Loucy (cell line): ENCODE measurements at regions not wholly inside any gene's neighbourhood (a gene's known extent, or its start where the extent isn't known, plus 50 kb on each side); places are given as distances from the start of the nearest gene placed in this dataset.

Experiments used
- EZH2phosphoT487 ChIP-seq: fragments of 200-600 bp; IDR thresholded peaks from 2 replicates; pipeline ENCODE4 v1.6.1; 2018; ENCODE audit warnings: antibody characterized with exemption, mild to moderate bottlenecking, moderate library complexity, borderline replicate concordance
- TF ChIP-seq, protein P1 (sequence below): fragments of 200-600 bp; sonication (generic); conservative IDR thresholded peaks from 2 replicates; pipeline ENCODE4 v1.5.1; 2014; ENCODE audit warnings: mild to moderate bottlenecking, antibody characterized with exemption, low read length

DNA sequence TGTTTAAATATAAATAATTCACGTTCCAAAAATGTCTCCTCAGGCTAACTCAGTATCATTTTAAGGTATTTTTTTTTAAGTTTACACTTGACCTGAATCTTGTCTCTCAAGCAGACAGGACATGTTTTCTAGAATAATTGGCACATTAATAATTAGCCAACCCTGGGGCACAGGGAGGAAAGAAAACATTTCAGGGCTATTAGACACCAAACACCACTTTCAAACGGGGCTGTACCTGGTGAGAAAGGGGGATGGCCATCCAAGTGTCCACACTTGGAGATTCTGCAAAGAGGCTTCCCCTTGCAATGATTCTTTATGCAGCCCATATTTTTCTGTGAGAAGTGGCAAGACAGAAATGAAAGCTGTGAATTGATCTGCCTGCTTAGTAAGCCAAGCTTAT, 560.8 kb downstream of the CD109 start:
- TF ChIP-seq, protein P1, sequence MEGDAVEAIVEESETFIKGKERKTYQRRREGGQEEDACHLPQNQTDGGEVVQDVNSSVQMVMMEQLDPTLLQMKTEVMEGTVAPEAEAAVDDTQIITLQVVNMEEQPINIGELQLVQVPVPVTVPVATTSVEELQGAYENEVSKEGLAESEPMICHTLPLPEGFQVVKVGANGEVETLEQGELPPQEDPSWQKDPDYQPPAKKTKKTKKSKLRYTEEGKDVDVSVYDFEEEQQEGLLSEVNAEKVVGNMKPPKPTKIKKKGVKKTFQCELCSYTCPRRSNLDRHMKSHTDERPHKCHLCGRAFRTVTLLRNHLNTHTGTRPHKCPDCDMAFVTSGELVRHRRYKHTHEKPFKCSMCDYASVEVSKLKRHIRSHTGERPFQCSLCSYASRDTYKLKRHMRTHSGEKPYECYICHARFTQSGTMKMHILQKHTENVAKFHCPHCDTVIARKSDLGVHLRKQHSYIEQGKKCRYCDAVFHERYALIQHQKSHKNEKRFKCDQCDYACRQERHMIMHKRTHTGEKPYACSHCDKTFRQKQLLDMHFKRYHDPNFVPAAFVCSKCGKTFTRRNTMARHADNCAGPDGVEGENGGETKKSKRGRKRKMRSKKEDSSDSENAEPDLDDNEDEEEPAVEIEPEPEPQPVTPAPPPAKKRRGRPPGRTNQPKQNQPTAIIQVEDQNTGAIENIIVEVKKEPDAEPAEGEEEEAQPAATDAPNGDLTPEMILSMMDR: no peak
- TF ChIP-seq EZH2phosphoT487: no peak
